Fibroblast of lung (primary cell): ENCODE measurements at regions not wholly inside any gene's neighbourhood (a gene's known extent, or its start where the extent isn't known, plus 50 kb on each side); places are given as distances from the start of the nearest gene placed in this dataset.
A peak's percentile ranks its signal among the peaks of the same experiment; 100 is the strongest.

ENCODE experiments used
- DNase-seq, 2 donors: peaks; one replicate each; pipeline versions ENCODE4 v3.0.0 to v3.0.0-alpha.2; 2010; ENCODE audit warnings: low read depth in 2 of 2
- H2AFZ ChIP-seq: 2 replicates; pipeline ENCODE4 v1.5.1; 2012; ENCODE audit warnings: low read length, control low read depth, inconsistent platforms
- H3K27ac ChIP-seq: 2 replicates; pipeline ENCODE4 v1.5.1; 2011; ENCODE audit warnings: low read length, control low read depth; ENCODE audit not compliant: insufficient read depth
- H3K27me3 ChIP-seq: 2 replicates; pipeline ENCODE4 v1.5.1; 2011; ENCODE audit warnings: mild to moderate bottlenecking, low read length; ENCODE audit not compliant: control insufficient read depth, insufficient read depth
- H3K36me3 ChIP-seq: 2 replicates; pipeline ENCODE4 v1.5.1; 2011; ENCODE audit warnings: low read length; ENCODE audit not compliant: control insufficient read depth, insufficient read depth
- H3K4me1 ChIP-seq: 2 replicates; pipeline ENCODE4 v1.5.1; 2011; ENCODE audit warnings: low read length; ENCODE audit not compliant: control insufficient read depth, insufficient read depth; ENCODE audit errors: extremely low read depth
- H3K4me2 ChIP-seq: 2 replicates; pipeline ENCODE4 v1.5.1; 2011; ENCODE audit warnings: low read length, control low read depth; ENCODE audit not compliant: insufficient read depth; ENCODE audit errors: extremely low read depth
- H3K4me3 ChIP-seq, 4 experiments: fragments of 200-600 bp in 1 of 4; sonication (generic) in 1 of 4; replicated peaks in 1 of 4; 2 replicates each; pipeline ENCODE4 v1.5.1; 2011 to 2016; ENCODE audit warnings: low read length in 4 of 4, low read depth in 3 of 4, mild to moderate bottlenecking in 3 of 4, control low read depth in 2 of 4, inconsistent platforms in 1 of 4, mixed read lengths in 1 of 4; ENCODE audit not compliant: insufficient read depth in 1 of 4; ENCODE audit errors: control extremely low read depth in 1 of 4
- H3K79me2 ChIP-seq: 2 replicates; pipeline ENCODE4 v1.5.1; 2012; ENCODE audit warnings: mild to moderate bottlenecking, low read length, inconsistent platforms; ENCODE audit not compliant: control insufficient read depth, insufficient read depth
- H3K9ac ChIP-seq: 2 replicates; pipeline ENCODE4 v1.5.1; 2011; ENCODE audit warnings: mild to moderate bottlenecking, low read length, control low read depth; ENCODE audit not compliant: insufficient read depth
- H3K9me3 ChIP-seq: 2 replicates; pipeline ENCODE4 v1.5.1; 2012; ENCODE audit warnings: low read depth, low read length; ENCODE audit not compliant: control insufficient read depth, insufficient read depth
- H4K20me1 ChIP-seq: 2 replicates; pipeline ENCODE4 v1.5.1; 2011; ENCODE audit warnings: low read length; ENCODE audit not compliant: control insufficient read depth, insufficient read depth; ENCODE audit errors: extremely low read depth
- CTCF ChIP-seq, 2 donors: IDR thresholded peaks in 1 of 2; conservative IDR thresholded peaks in 1 of 2; 1 replicate in 1 of 2; 2 replicates in 1 of 2; pipeline ENCODE4 v1.5.1; 2011 to 2012; ENCODE audit warnings: low read length in 2 of 2, control low read depth in 1 of 2, inconsistent platforms in 1 of 2, low read depth in 1 of 2, mild to moderate bottlenecking in 1 of 2
- EZH2 ChIP-seq: IDR thresholded peaks from 2 replicates; pipeline ENCODE4 v1.5.1; 2012; ENCODE audit warnings: low read length, control low read depth, mild to moderate bottlenecking; ENCODE audit errors: missing control alignments

- H3K4me3 ChIP-seq, result no peak overlapping the region
- H3K4me2 ChIP-seq, result no peak overlapping the region
- no peaks in the 10 kb centered on the region for H3K4me1 ChIP-seq
- no peaks in the 10 kb centered on the region for H3K36me3 ChIP-seq
- TF ChIP-seq EZH2 (no peak), CTCF (conservative IDR thresholded peaks at IDR 0.05 in 1 of 2, IDR thresholded peaks at IDR 0.05 in 1 of 2; ENCODE audit: low read depth in 1 of 2, low read length in 2 of 2) (no peak)
- H3K9me3 ChIP-seq, result no peaks in the 10 kb centered on the region
- H3K9ac ChIP-seq, result no peak overlapping the region
- no peak overlapping the region for H3K27ac ChIP-seq
- H2AFZ ChIP-seq, result no peak overlapping the region
- H4K20me1 ChIP-seq, result no peaks in the 10 kb centered on the region
- no peak for DNase-seq
- H3K27me3 ChIP-seq, result no peaks in the 10 kb centered on the region
- no peaks in the 10 kb centered on the region for H3K79me2 ChIP-seq
Observed at GRCh38 chr5:105961572-105961971, 1709.2 kb downstream of the EFNA5 start.

- TF ChIP-seq CTCF (conservative IDR thresholded peaks at IDR 0.05 in 1 of 2, IDR thresholded peaks at IDR 0.05 in 1 of 2; ENCODE audit: low read depth in 1 of 2, low read length in 2 of 2), result no peak
- no peak for TF ChIP-seq EZH2
- Histone ChIP-seq H3K9ac (no peak overlapping the region), H3K79me2 (no peaks in the 10 kb centered on the region), H3K4me1 (no peaks in the 10 kb centered on the region), H3K4me3 (no peak overlapping the region), H3K4me2 (no peak overlapping the region), H3K9me3 (no peaks in the 10 kb centered on the region), H3K27me3 (no peaks in the 10 kb centered on the region), H3K27ac (no peak overlapping the region), H3K36me3 (no peaks in the 10 kb centered on the region), H2AFZ (no peak overlapping the region), H4K20me1 (no peaks in the 10 kb centered on the region)
- DNase-seq, result peak; percentile 23 to 39
Observed at GRCh38 chr5:105956456-105957196, 1714.1 kb downstream of the EFNA5 start.

GRCh38 chr5:105954341-105954740, 1716.4 kb downstream of the EFNA5 start:
- Histone ChIP-seq H3K79me2 (no peaks in the 10 kb centered on the region), H2AFZ (no peak overlapping the region), H3K4me2 (no peak overlapping the region), H3K36me3 (no peaks in the 10 kb centered on the region), H3K9me3 (no peaks in the 10 kb centered on the region), H3K4me3 (no peak overlapping the region), H3K4me1 (no peaks in the 10 kb centered on the region), H3K27me3 (no peaks in the 10 kb centered on the region), H3K9ac (no peak overlapping the region), H4K20me1 (no peaks in the 10 kb centered on the region), H3K27ac (no peak overlapping the region)
- no peak for TF ChIP-seq EZH2
- no peak for TF ChIP-seq CTCF (conservative IDR thresholded peaks at IDR 0.05 in 1 of 2, IDR thresholded peaks at IDR 0.05 in 1 of 2; ENCODE audit: low read depth in 1 of 2, low read length in 2 of 2)
- DNase-seq, result peak in 1 of 2 donors; percentile 22
